DOHH2 (cell line): ENCODE measurements at regions not wholly inside any gene's neighbourhood (a gene's known extent, or its start where the extent isn't known, plus 50 kb on each side); places are given as distances from the start of the nearest gene placed in this dataset.

ENCODE experiments used
- EZH2phosphoT487 ChIP-seq: fragments of 200-600 bp; sonication (generic); IDR thresholded peaks from 2 replicates; pipeline ENCODE4 v1.6.1; 2017; ENCODE audit warnings: borderline replicate concordance, mild to moderate bottlenecking, antibody characterized with exemption, low read length, moderate library complexity, mixed read lengths
- TF ChIP-seq, protein P1 (sequence below): fragments of 200-600 bp; sonication (generic); IDR thresholded peaks from one replicate; pipeline ENCODE4 v1.5.1; 2014; ENCODE audit warnings: antibody characterized with exemption, mild to moderate bottlenecking, low read depth, low read length; ENCODE audit not compliant: poor library complexity, severe bottlenecking

DNA sequence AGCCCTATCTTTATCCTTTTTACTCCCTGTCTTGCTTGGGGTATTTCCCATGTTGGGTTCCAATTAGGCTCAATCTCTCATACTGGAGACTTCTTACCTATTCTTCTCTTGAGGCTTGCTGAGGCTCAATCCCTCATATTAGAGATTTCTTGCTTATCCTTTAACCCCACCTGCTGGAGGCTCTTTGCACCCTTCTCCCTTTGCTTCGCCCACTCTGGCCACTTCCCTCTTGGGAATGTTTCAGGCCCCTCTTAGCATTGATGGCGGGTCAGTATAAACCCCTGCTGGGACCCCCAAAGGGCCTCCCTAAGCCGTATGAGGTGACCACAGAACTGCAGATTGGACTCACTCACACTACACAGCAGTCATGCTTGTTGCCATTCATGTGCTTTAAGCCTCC lies 69.3 kb upstream of the CDK20 start:
- TF ChIP-seq, protein P1, sequence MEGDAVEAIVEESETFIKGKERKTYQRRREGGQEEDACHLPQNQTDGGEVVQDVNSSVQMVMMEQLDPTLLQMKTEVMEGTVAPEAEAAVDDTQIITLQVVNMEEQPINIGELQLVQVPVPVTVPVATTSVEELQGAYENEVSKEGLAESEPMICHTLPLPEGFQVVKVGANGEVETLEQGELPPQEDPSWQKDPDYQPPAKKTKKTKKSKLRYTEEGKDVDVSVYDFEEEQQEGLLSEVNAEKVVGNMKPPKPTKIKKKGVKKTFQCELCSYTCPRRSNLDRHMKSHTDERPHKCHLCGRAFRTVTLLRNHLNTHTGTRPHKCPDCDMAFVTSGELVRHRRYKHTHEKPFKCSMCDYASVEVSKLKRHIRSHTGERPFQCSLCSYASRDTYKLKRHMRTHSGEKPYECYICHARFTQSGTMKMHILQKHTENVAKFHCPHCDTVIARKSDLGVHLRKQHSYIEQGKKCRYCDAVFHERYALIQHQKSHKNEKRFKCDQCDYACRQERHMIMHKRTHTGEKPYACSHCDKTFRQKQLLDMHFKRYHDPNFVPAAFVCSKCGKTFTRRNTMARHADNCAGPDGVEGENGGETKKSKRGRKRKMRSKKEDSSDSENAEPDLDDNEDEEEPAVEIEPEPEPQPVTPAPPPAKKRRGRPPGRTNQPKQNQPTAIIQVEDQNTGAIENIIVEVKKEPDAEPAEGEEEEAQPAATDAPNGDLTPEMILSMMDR, result no peak
- TF ChIP-seq EZH2phosphoT487, result no peak
